KOPT-K1 (cell line): ENCODE measurements at regions not wholly inside any gene's neighbourhood (a gene's known extent, or its start where the extent isn't known, plus 50 kb on each side); places are given as distances from the start of the nearest gene placed in this dataset.

Source experiments
- H3K27ac ChIP-seq: fragments of 200-600 bp; sonication (generic); 2 replicates; pipeline ENCODE4 v1.5.1; 2016; ENCODE audit warnings: antibody characterized with exemption, mild to moderate bottlenecking, low read depth, low read length; ENCODE audit not compliant: poor library complexity, severe bottlenecking
- H3K36me3 ChIP-seq: fragments of 200-600 bp; sonication (generic); 2 replicates; pipeline ENCODE4 v1.5.1; 2017; ENCODE audit warnings: antibody characterized with exemption, mild to moderate bottlenecking, low read length, moderate library complexity; ENCODE audit not compliant: insufficient read depth
- H3K9me3 ChIP-seq: fragments of 200-600 bp; sonication (generic); 2 replicates; pipeline ENCODE4 v1.5.1; 2017; ENCODE audit warnings: antibody characterized with exemption, low read length, mild to moderate bottlenecking; ENCODE audit not compliant: insufficient read depth, poor library complexity, severe bottlenecking

- no peak overlapping the region for H3K27ac ChIP-seq
- no peaks in the 10 kb centered on the region for H3K36me3 ChIP-seq
- no peaks in the 10 kb centered on the region for H3K9me3 ChIP-seq
Observed at GRCh38 chr20:57792386-57793080, 82.7 kb upstream of the PMEPA1 start.

- H3K36me3 ChIP-seq = no peaks in the 10 kb centered on the region
- H3K27ac ChIP-seq = no peak overlapping the region
- no peaks in the 10 kb centered on the region for H3K9me3 ChIP-seq
Observed at GRCh38 chr20:57791966-57792365, 82.2 kb upstream of the PMEPA1 start.

GRCh38 chr20:57791178-57791962 lies 81.6 kb upstream of the PMEPA1 start:
- Histone ChIP-seq H3K36me3 (no peaks in the 10 kb centered on the region), H3K27ac (peak overlapping the region; percentile 22), H3K9me3 (no peaks in the 10 kb centered on the region)

- H3K27ac ChIP-seq = peak overlapping the region; percentile 22
- H3K9me3 ChIP-seq = no peaks in the 10 kb centered on the region
- no peaks in the 10 kb centered on the region for H3K36me3 ChIP-seq
Observed at GRCh38 chr20:57790176-57790575, 80.4 kb upstream of the PMEPA1 start.

- H3K27ac ChIP-seq = no peak overlapping the region
- no peaks in the 10 kb centered on the region for H3K36me3 ChIP-seq
Observed at GRCh38 chr20:57788936-57789613, 79.3 kb upstream of the PMEPA1 start.

GRCh38 chr20:57787990-57788781 lies 78.4 kb upstream of the PMEPA1 start:
- no peaks in the 10 kb centered on the region for H3K9me3 ChIP-seq
- H3K36me3 ChIP-seq = no peaks in the 10 kb centered on the region
- no peak overlapping the region for H3K27ac ChIP-seq

More at GRCh38 chr20:57788936-57789613, 79.3 kb upstream of the PMEPA1 start:
- no peaks in the 10 kb centered on the region for H3K9me3 ChIP-seq

- no peaks in the 10 kb centered on the region for H3K9me3 ChIP-seq
- H3K27ac ChIP-seq = no peak overlapping the region
- no peaks in the 10 kb centered on the region for H3K36me3 ChIP-seq
Observed at GRCh38 chr20:57787151-57787989, 77.6 kb upstream of the PMEPA1 start.

- no peaks in the 10 kb centered on the region for H3K9me3 ChIP-seq
- H3K36me3 ChIP-seq = no peaks in the 10 kb centered on the region
- peak overlapping the region; percentile 16 for H3K27ac ChIP-seq
Observed at GRCh38 chr20:57786304-57786932, 76.6 kb upstream of the PMEPA1 start.

- no peak overlapping the region for H3K27ac ChIP-seq
- H3K36me3 ChIP-seq = no peaks in the 10 kb centered on the region
- H3K9me3 ChIP-seq = no peaks in the 10 kb centered on the region
Observed at GRCh38 chr20:57785720-57786119, 75.9 kb upstream of the PMEPA1 start.

- H3K27ac ChIP-seq = no peak overlapping the region
Observed at GRCh38 chr20:57785061-57785460, 75.2 kb upstream of the PMEPA1 start.

GRCh38 chr20:57783956-57784837 lies 74.4 kb upstream of the PMEPA1 start:
- Histone ChIP-seq H3K27ac (no peak overlapping the region), H3K36me3 (no peaks in the 10 kb centered on the region), H3K9me3 (no peaks in the 10 kb centered on the region)

More at GRCh38 chr20:57785061-57785460, 75.2 kb upstream of the PMEPA1 start:
- Histone ChIP-seq H3K9me3 (no peaks in the 10 kb centered on the region), H3K36me3 (no peaks in the 10 kb centered on the region)

- no peak overlapping the region for H3K27ac ChIP-seq
Observed at GRCh38 chr20:57783196-57783595, 73.4 kb upstream of the PMEPA1 start.

GRCh38 chr20:57782631-57783041 lies 72.8 kb upstream of the PMEPA1 start:
- Histone ChIP-seq H3K27ac (no peak overlapping the region), H3K9me3 (no peaks in the 10 kb centered on the region), H3K36me3 (no peaks in the 10 kb centered on the region)

More at GRCh38 chr20:57783196-57783595, 73.4 kb upstream of the PMEPA1 start:
- Histone ChIP-seq H3K9me3 (no peaks in the 10 kb centered on the region), H3K36me3 (no peaks in the 10 kb centered on the region)
